ENCODE measurements at regions not wholly inside any gene's neighbourhood (a gene's known extent, or its start where the extent isn't known, plus 50 kb on each side); places are given as distances from the start of the nearest gene placed in this dataset.

DNA sequence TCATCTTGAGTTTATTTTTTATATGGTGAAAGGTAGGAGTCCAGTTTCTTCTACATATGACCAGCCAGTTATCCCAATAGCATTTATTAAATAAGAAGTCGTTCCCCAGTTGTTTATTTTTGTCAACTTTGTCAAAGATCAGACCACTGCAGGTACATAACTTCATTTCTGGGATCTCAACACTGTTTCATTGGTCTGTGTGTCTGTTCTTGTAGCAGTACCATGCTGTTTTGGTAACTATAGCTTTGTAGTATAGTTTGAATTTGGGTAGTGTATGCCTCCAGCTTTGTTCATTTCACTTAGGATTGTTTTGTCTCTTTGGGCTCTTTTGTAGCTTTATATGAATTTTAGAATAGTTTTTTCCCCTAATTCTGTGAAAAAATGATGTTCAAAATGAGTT lies 340.4 kb upstream of the PCDH20 start:
- Histone ChIP-seq H3K4me3 (ENCODE audit: insufficient read depth, low read depth, low read length, poor library complexity, severe bottlenecking) (no peak overlapping the region), H3K27ac (ENCODE audit: insufficient read depth, low read length, poor library complexity, severe bottlenecking) (no peak overlapping the region), H3K9me3 (ENCODE audit: control insufficient read depth, low read length) (no peaks in the 10 kb centered on the region), H3K36me3 (ENCODE audit: control insufficient read depth, insufficient read depth, low read length) (no peaks in the 10 kb centered on the region), H3K4me1 (ENCODE audit: control insufficient read depth, insufficient read depth, low read length, poor library complexity, severe bottlenecking) (no peaks in the 10 kb centered on the region), H3K27me3 (replicated peaks; ENCODE audit: control insufficient read depth, insufficient read depth, low read length, poor library complexity, severe bottlenecking) (no peaks in the 10 kb centered on the region)
- DNase-seq = no peak

GRCh38 chr13:61751039-61751438 lies 335.4 kb upstream of the PCDH20 start:
- Histone ChIP-seq H3K27ac (ENCODE audit: insufficient read depth, low read length, poor library complexity, severe bottlenecking) (no peak overlapping the region), H3K27me3 (replicated peaks; ENCODE audit: control insufficient read depth, insufficient read depth, low read length, poor library complexity, severe bottlenecking) (no peaks in the 10 kb centered on the region), H3K9me3 (ENCODE audit: control insufficient read depth, low read length) (no peaks in the 10 kb centered on the region), H3K36me3 (ENCODE audit: control insufficient read depth, insufficient read depth, low read length) (no peaks in the 10 kb centered on the region), H3K4me3 (ENCODE audit: insufficient read depth, low read depth, low read length, poor library complexity, severe bottlenecking) (no peak overlapping the region), H3K4me1 (ENCODE audit: control insufficient read depth, insufficient read depth, low read length, poor library complexity, severe bottlenecking) (no peaks in the 10 kb centered on the region)
- DNase-seq = no peak

- Histone ChIP-seq H3K4me3 (ENCODE audit: insufficient read depth, low read depth, low read length, poor library complexity, severe bottlenecking) (no peak overlapping the region), H3K27me3 (replicated peaks; ENCODE audit: control insufficient read depth, insufficient read depth, low read length, poor library complexity, severe bottlenecking) (no peaks in the 10 kb centered on the region), H3K4me1 (ENCODE audit: control insufficient read depth, insufficient read depth, low read length, poor library complexity, severe bottlenecking) (no peaks in the 10 kb centered on the region), H3K9me3 (ENCODE audit: control insufficient read depth, low read length) (no peaks in the 10 kb centered on the region), H3K36me3 (ENCODE audit: control insufficient read depth, insufficient read depth, low read length) (no peaks in the 10 kb centered on the region), H3K27ac (ENCODE audit: insufficient read depth, low read length, poor library complexity, severe bottlenecking) (no peak overlapping the region)
- no peak for DNase-seq
These were observed 322.6 kb upstream of the PCDH20 start for GRCh38 chr13:61738236-61738750.

GRCh38 chr13:61734683-61735082 lies 319.0 kb upstream of the PCDH20 start:
- Histone ChIP-seq H3K27ac (ENCODE audit: insufficient read depth, low read length, poor library complexity, severe bottlenecking) (no peak overlapping the region), H3K9me3 (ENCODE audit: control insufficient read depth, low read length) (no peaks in the 10 kb centered on the region), H3K4me1 (ENCODE audit: control insufficient read depth, insufficient read depth, low read length, poor library complexity, severe bottlenecking) (no peaks in the 10 kb centered on the region), H3K27me3 (replicated peaks; ENCODE audit: control insufficient read depth, insufficient read depth, low read length, poor library complexity, severe bottlenecking) (no peaks in the 10 kb centered on the region), H3K4me3 (ENCODE audit: insufficient read depth, low read depth, low read length, poor library complexity, severe bottlenecking) (no peak overlapping the region), H3K36me3 (ENCODE audit: control insufficient read depth, insufficient read depth, low read length) (no peaks in the 10 kb centered on the region)
- no peak for DNase-seq

- Histone ChIP-seq H3K27ac (ENCODE audit: insufficient read depth, low read length, poor library complexity, severe bottlenecking) (no peak overlapping the region), H3K4me3 (ENCODE audit: insufficient read depth, low read depth, low read length, poor library complexity, severe bottlenecking) (no peak overlapping the region), H3K4me1 (ENCODE audit: control insufficient read depth, insufficient read depth, low read length, poor library complexity, severe bottlenecking) (no peaks in the 10 kb centered on the region), H3K36me3 (ENCODE audit: control insufficient read depth, insufficient read depth, low read length) (no peaks in the 10 kb centered on the region), H3K27me3 (replicated peaks; ENCODE audit: control insufficient read depth, insufficient read depth, low read length, poor library complexity, severe bottlenecking) (no peaks in the 10 kb centered on the region), H3K9me3 (ENCODE audit: control insufficient read depth, low read length) (peaks cover 3% of the 10 kb centered on the region)
- DNase-seq = no peak
These were observed 312.8 kb upstream of the PCDH20 start for GRCh38 chr13:61728471-61728870.

DNA sequence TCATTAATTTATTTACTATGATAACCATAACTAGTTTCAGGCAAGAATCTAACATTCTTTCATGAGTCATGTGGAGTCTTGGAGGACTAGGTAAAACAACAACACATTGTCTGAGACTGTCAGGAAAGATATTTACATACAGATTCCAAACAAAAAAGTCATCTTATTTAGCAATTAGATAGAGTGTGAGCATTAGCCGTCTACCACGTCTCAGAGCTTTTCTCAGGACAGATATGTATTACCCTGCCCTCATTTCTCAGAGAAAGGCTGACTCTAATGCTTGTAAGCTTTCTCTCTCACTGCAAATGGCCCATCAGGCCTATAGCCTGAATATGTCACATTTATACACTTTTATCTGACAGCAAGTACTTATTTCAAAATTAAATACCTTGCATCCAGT lies 312.1 kb upstream of the PCDH20 start:
- H3K27me3 ChIP-seq (replicated peaks; ENCODE audit: control insufficient read depth, insufficient read depth, low read length, poor library complexity, severe bottlenecking) = no peaks in the 10 kb centered on the region
- H3K27ac ChIP-seq (ENCODE audit: insufficient read depth, low read length, poor library complexity, severe bottlenecking) = no peak overlapping the region
- H3K36me3 ChIP-seq (ENCODE audit: control insufficient read depth, insufficient read depth, low read length) = no peaks in the 10 kb centered on the region
- DNase-seq = no peak
- no peak overlapping the region for H3K4me3 ChIP-seq (ENCODE audit: insufficient read depth, low read depth, low read length, poor library complexity, severe bottlenecking)
- H3K9me3 ChIP-seq (ENCODE audit: control insufficient read depth, low read length) = peaks cover 3% of the 10 kb centered on the region
- no peaks in the 10 kb centered on the region for H3K4me1 ChIP-seq (ENCODE audit: control insufficient read depth, insufficient read depth, low read length, poor library complexity, severe bottlenecking)

DNA sequence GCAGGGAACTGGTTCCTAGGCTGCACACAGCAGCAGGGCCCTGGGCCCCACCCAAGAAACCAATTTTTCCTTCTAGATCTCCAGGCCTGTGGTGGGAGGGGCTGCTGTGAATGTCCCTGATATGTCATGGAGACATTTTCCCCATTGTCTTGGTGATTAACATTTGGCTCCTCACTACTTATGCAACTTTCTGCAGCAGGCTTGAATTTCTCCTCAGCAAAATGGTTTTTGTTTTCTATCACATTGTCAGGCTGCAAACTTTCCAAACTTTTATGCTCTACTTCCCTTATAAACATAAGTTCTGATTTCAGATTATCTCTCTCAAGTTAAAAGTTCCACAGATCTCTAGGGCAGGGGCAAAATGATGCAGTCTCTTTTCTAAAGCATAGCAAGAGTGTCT lies 310.2 kb upstream of the PCDH20 start:
- peaks cover 3% of the 10 kb centered on the region for H3K9me3 ChIP-seq (ENCODE audit: control insufficient read depth, low read length)
- no peak for DNase-seq
- no peaks in the 10 kb centered on the region for H3K27me3 ChIP-seq (replicated peaks; ENCODE audit: control insufficient read depth, insufficient read depth, low read length, poor library complexity, severe bottlenecking)
- no peaks in the 10 kb centered on the region for H3K36me3 ChIP-seq (ENCODE audit: control insufficient read depth, insufficient read depth, low read length)
- H3K4me3 ChIP-seq (ENCODE audit: insufficient read depth, low read depth, low read length, poor library complexity, severe bottlenecking) = no peak overlapping the region
- H3K27ac ChIP-seq (ENCODE audit: insufficient read depth, low read length, poor library complexity, severe bottlenecking) = no peak overlapping the region
- no peaks in the 10 kb centered on the region for H3K4me1 ChIP-seq (ENCODE audit: control insufficient read depth, insufficient read depth, low read length, poor library complexity, severe bottlenecking)

- Histone ChIP-seq H3K4me1 (ENCODE audit: control insufficient read depth, insufficient read depth, low read length, poor library complexity, severe bottlenecking) (no peaks in the 10 kb centered on the region), H3K9me3 (ENCODE audit: control insufficient read depth, low read length) (peaks cover 3% of the 10 kb centered on the region), H3K27ac (ENCODE audit: insufficient read depth, low read length, poor library complexity, severe bottlenecking) (no peak overlapping the region), H3K36me3 (ENCODE audit: control insufficient read depth, insufficient read depth, low read length) (no peaks in the 10 kb centered on the region), H3K4me3 (ENCODE audit: insufficient read depth, low read depth, low read length, poor library complexity, severe bottlenecking) (no peak overlapping the region), H3K27me3 (replicated peaks; ENCODE audit: control insufficient read depth, insufficient read depth, low read length, poor library complexity, severe bottlenecking) (no peaks in the 10 kb centered on the region)
- no peak for DNase-seq
These were observed 306.5 kb upstream of the PCDH20 start for GRCh38 chr13:61722119-61722518.

DNA sequence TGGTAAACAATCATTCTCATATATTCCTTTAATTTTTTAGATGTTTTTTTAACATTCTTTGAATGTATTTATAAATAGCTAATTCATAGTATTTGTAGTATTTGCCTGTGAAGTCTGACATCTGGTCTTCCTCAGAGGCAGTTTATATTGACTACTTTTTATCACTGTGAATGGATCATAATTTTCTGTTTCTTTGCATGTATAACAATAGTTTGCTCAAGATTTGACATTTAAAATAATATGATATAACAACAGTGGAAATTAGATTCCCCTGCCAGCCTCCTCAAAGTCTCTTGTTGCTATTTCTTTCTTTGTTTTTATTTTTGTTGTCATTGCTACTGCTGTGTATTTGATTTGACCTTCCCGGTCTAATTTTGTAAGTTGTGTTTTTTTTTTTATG lies 297.0 kb upstream of the PCDH20 start:
- Histone ChIP-seq H3K27me3 (replicated peaks; ENCODE audit: control insufficient read depth, insufficient read depth, low read length, poor library complexity, severe bottlenecking) (no peaks in the 10 kb centered on the region), H3K4me3 (ENCODE audit: insufficient read depth, low read depth, low read length, poor library complexity, severe bottlenecking) (no peak overlapping the region), H3K4me1 (ENCODE audit: control insufficient read depth, insufficient read depth, low read length, poor library complexity, severe bottlenecking) (no peaks in the 10 kb centered on the region), H3K9me3 (ENCODE audit: control insufficient read depth, low read length) (no peaks in the 10 kb centered on the region), H3K36me3 (ENCODE audit: control insufficient read depth, insufficient read depth, low read length) (no peaks in the 10 kb centered on the region), H3K27ac (ENCODE audit: insufficient read depth, low read length, poor library complexity, severe bottlenecking) (no peak overlapping the region)
- DNase-seq = no peak

DNA sequence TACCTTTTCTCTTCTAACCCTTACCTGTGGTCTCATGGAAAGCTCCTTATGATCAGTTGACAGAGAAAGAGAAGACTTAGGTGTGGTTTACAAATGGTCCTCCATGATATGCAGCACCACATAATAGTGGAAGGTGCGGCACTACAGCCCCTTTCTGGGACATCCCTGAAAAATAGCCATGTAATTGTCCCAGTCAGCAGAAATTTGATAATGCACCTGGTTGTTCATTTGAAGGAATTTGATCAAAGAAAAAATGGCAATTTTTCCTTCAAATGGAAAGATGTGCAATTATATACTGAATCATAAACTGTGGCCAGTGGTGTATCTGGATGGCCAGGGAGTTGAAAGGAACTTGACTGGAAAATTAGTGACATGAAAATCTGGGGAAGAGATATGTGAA lies 293.6 kb upstream of the PCDH20 start:
- Histone ChIP-seq H3K4me3 (ENCODE audit: insufficient read depth, low read depth, low read length, poor library complexity, severe bottlenecking) (no peak overlapping the region), H3K9me3 (ENCODE audit: control insufficient read depth, low read length) (no peaks in the 10 kb centered on the region), H3K4me1 (ENCODE audit: control insufficient read depth, insufficient read depth, low read length, poor library complexity, severe bottlenecking) (no peaks in the 10 kb centered on the region), H3K27ac (ENCODE audit: insufficient read depth, low read length, poor library complexity, severe bottlenecking) (no peak overlapping the region), H3K36me3 (ENCODE audit: control insufficient read depth, insufficient read depth, low read length) (no peaks in the 10 kb centered on the region), H3K27me3 (replicated peaks; ENCODE audit: control insufficient read depth, insufficient read depth, low read length, poor library complexity, severe bottlenecking) (no peaks in the 10 kb centered on the region)
- no peak for DNase-seq

DNA sequence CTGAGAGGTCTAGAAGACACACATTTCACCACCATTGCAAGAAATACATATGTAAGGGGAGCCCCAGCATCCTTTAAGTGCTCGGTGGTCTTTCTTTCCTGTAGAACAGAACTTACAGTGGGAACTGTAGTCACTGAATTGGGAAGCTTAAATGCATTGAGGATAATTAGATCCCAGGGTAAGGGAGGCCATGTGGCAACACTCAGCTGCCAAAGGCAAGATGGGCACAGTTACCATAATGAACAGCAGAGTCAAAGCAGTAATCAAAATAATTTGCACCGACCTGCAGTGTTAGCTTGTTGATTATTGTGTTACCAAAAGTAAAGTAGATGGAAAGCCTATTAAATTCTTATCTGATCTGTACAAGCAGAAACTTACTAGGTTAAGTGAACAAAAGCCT lies 291.2 kb upstream of the PCDH20 start:
- H3K4me3 ChIP-seq (ENCODE audit: insufficient read depth, low read depth, low read length, poor library complexity, severe bottlenecking) = no peak overlapping the region
- no peaks in the 10 kb centered on the region for H3K9me3 ChIP-seq (ENCODE audit: control insufficient read depth, low read length)
- no peak overlapping the region for H3K27ac ChIP-seq (ENCODE audit: insufficient read depth, low read length, poor library complexity, severe bottlenecking)

More for the DNA sequence above, 291.2 kb upstream of the PCDH20 start:
- H3K4me1 ChIP-seq (ENCODE audit: control insufficient read depth, insufficient read depth, low read length, poor library complexity, severe bottlenecking) = no peaks in the 10 kb centered on the region
- H3K27me3 ChIP-seq (replicated peaks; ENCODE audit: control insufficient read depth, insufficient read depth, low read length, poor library complexity, severe bottlenecking) = no peaks in the 10 kb centered on the region
- DNase-seq = no peak
- H3K36me3 ChIP-seq (ENCODE audit: control insufficient read depth, insufficient read depth, low read length) = no peaks in the 10 kb centered on the region

Data from effector memory CD4-positive, alpha-beta T cell (primary cell).